MCF 10A (cell line): ENCODE measurements at regions not wholly inside any gene's neighbourhood (a gene's known extent, or its start where the extent isn't known, plus 50 kb on each side); places are given as distances from the start of the nearest gene placed in this dataset.
A peak's percentile ranks its signal among the peaks of the same experiment; 100 is the strongest.

Experiments
- BruUV-seq: library from RNA; stranded (reverse); fragments of 400-500 nt; replicated peaks from 2 replicates; lab custom pipeline; 2021; lab: Mats Ljungman, UMichigan
- CTCF ChIA-PET: fragments of 300-600 bp; sonication (Branson Sonifier 250); formaldehyde crosslinking; extraction: SDS; loops from one replicate; lab custom pipeline; 2021; ENCODE audit warnings: antibody characterized with exemption, inconsistent platforms; lab: Yijun Ruan, JAX
- POLR2A ChIA-PET: fragments of 300-600, 350-650 bp; sonication (Branson Sonifier 250); formaldehyde crosslinking; extraction: SDS; loops from one replicate; lab custom pipeline; 2020; ENCODE audit warnings: antibody characterized with exemption, inconsistent platforms; lab: Yijun Ruan, JAX
- DNase-seq: peaks from one replicate; pipeline ENCODE4 v3.0.0-alpha.2; 2018; ENCODE audit not compliant: unreplicated experiment
- H3K27ac Mint-ChIP-seq: one replicate; pipeline ENCODE4 v1.8.0; 2022; ENCODE audit warnings: mild to moderate bottlenecking, low read depth, mixed read lengths; ENCODE audit not compliant: unreplicated experiment
- H3K27me3 Mint-ChIP-seq: one replicate; pipeline ENCODE4 v1.8.0; 2022; ENCODE audit warnings: mixed read lengths; ENCODE audit not compliant: insufficient read depth, unreplicated experiment
- H3K36me3 Mint-ChIP-seq: one replicate; pipeline ENCODE4 v1.8.0; 2022; ENCODE audit warnings: mild to moderate bottlenecking, moderate library complexity, mixed read lengths; ENCODE audit not compliant: insufficient read depth, unreplicated experiment
- H3K4me1 Mint-ChIP-seq: one replicate; pipeline ENCODE4 v1.8.0; 2022; ENCODE audit warnings: mixed read lengths; ENCODE audit not compliant: insufficient read depth, unreplicated experiment
- H3K4me3 Mint-ChIP-seq: one replicate; pipeline ENCODE4 v1.8.0; 2022; ENCODE audit warnings: mild to moderate bottlenecking, moderate library complexity, mixed read lengths; ENCODE audit not compliant: unreplicated experiment
- H3K9me3 Mint-ChIP-seq: one replicate; pipeline ENCODE4 v1.8.0; 2022; ENCODE audit warnings: mixed read lengths; ENCODE audit not compliant: unreplicated experiment
- CTCF ChIP-seq: fragments of 200-600 bp; IDR thresholded peaks from one replicate; pipeline ENCODE4 v1.8.0; 2022; ENCODE audit warnings: antibody characterized with exemption, mild to moderate bottlenecking; ENCODE audit not compliant: unreplicated experiment
- intact Hi-C: fragments of 100-400 bp; cut with micrococcal nuclease; formaldehyde crosslinking; loops from 2 replicates; pipeline ENCODE4 v1.14.1; 2022

- no TSS peak for BruUV-seq
- intact Hi-C loops, result loop anchor here (1.0 to 5.0 kb wide), 7 partner anchors 73 to 1777 kb away; no protein-coding TSS in a partner anchor
- peak; percentile 43 for DNase-seq
- Mint-ChIP-seq H3K36me3 (no peaks in the 10 kb centered on the region), H3K27me3 (no peaks in the 10 kb centered on the region), H3K4me3 (no peak overlapping the region), H3K4me1 (peaks cover 18% of the 10 kb centered on the region), H3K27ac (no peak overlapping the region), H3K9me3 (peaks cover 6% of the 10 kb centered on the region)
- ChIA-PET CTCF (interaction anchor here (0.5 to 3.1 kb wide), 19 partner anchors 8 to 1448 kb away, joined by 3 to 14 read pairs (median 4); no protein-coding TSS in a partner anchor), POLR2A (interaction anchor here (0.7 kb wide), 1 partner anchor 924 kb away, joined by 3 read pairs; no protein-coding TSS in a partner anchor)
- TF ChIP-seq CTCF, result peak; percentile 46
Measured at GRCh38 chr1:60969971-60970509, 112.3 kb upstream of the NFIA start.

GRCh38 chr1:60965280-60965854 is 117.0 kb upstream of the NFIA start:
- no peak for DNase-seq
- no peaks in the 10 kb centered on the region for H3K4me1 Mint-ChIP-seq
- no peaks in the 10 kb centered on the region for H3K36me3 Mint-ChIP-seq
- H3K9me3 Mint-ChIP-seq, result peaks cover 6% of the 10 kb centered on the region
- intact Hi-C loops, result no loop called here
- no peaks in the 10 kb centered on the region for H3K27me3 Mint-ChIP-seq
- no peak for TF ChIP-seq CTCF
- no TSS peak for BruUV-seq
- POLR2A ChIA-PET, result interaction anchor here (0.5 kb wide), 1 partner anchor 27 kb away, joined by 3 read pairs; no protein-coding TSS in a partner anchor
- no peak overlapping the region for H3K4me3 Mint-ChIP-seq
- no peak overlapping the region for H3K27ac Mint-ChIP-seq
- CTCF ChIA-PET, result interaction anchor here (0.6 to 1.9 kb wide), 6 partner anchors 11 to 993 kb away, joined by 3 to 6 read pairs (median 3); no protein-coding TSS in a partner anchor

- Mint-ChIP-seq H3K27ac (no peak overlapping the region), H3K4me1 (no peaks in the 10 kb centered on the region), H3K36me3 (no peaks in the 10 kb centered on the region), H3K27me3 (no peaks in the 10 kb centered on the region), H3K4me3 (no peak overlapping the region), H3K9me3 (peaks cover 6% of the 10 kb centered on the region)
- intact Hi-C loops, result no loop called here
- ChIA-PET POLR2A (no interaction called here), CTCF (interaction anchor here (0.7 to 0.8 kb wide), 2 partner anchors 14 to 488 kb away, joined by 3 to 4 read pairs; no protein-coding TSS in a partner anchor)
- DNase-seq, result no peak
- TF ChIP-seq CTCF, result no peak
- BruUV-seq, result no TSS peak
Measured at GRCh38 chr1:60963167-60963940, 119.0 kb upstream of the NFIA start.
